ENCODE measurements at regions not wholly inside any gene's neighbourhood (a gene's known extent, or its start where the extent isn't known, plus 50 kb on each side); places are given as distances from the start of the nearest gene placed in this dataset.
"Not testable (repeated sequence)": the region's sequence is repeated elsewhere in the genome, so short reads cannot be mapped to it uniquely, and the experiment has no call there.

- DNase-seq (no peak), ATAC-seq (replicated peaks in 1 of 4) (no peak)
- Mint-ChIP-seq H3K4me3 (no peak overlapping the region), H3K36me3 (no peaks in the 10 kb centered on the region), H3K9me3 (no peaks in the 10 kb centered on the region), H3K27me3 (peaks cover 7 to 12% of the 10 kb centered on the region in 2 donors), H3K27ac (no peak overlapping the region), H3K4me1 (no peaks in the 10 kb centered on the region)
- no peaks in the 10 kb centered on the region for H3K36me3 ChIP-seq (ENCODE audit: control insufficient read depth in 2 of 2, extremely low read depth in 1 of 2, insufficient read depth in 1 of 2, low read length in 1 of 2)
- H3K4me3 ChIP-seq (ENCODE audit: control insufficient read depth in 1 of 2, extremely low read depth in 1 of 2, low read length in 1 of 2) = no peak overlapping the region
- no peak overlapping the region for H3K27ac ChIP-seq (ENCODE audit: low read length)
- H3K9me3 ChIP-seq = no peaks in the 10 kb centered on the region
- ChIA-PET CTCF (no interaction called here), POLR2A (no interaction called here)
- no peaks in the 10 kb centered on the region for H3K4me1 ChIP-seq (ENCODE audit: control insufficient read depth in 1 of 2, extremely low read depth in 1 of 2, insufficient read depth in 2 of 2, low read length in 2 of 2)
- WGBS (ENCODE audit: insufficient coverage) = 92% methylated on average over 4 of the region's 4 CpGs
- H3K27me3 ChIP-seq (replicated peaks in 1 of 2; ENCODE audit: control insufficient read depth in 2 of 2, extremely low read depth in 1 of 2, insufficient read depth in 2 of 2, low read length in 1 of 2) = no peaks in the 10 kb centered on the region
These were observed 82.7 kb upstream of the EFNA5 start for GRCh38 chr5:107753427-107753826.

GRCh38 chr5:107744418-107745330 lies 73.9 kb upstream of the EFNA5 start:
- Mint-ChIP-seq H3K36me3 (no peaks in the 10 kb centered on the region), H3K4me3 (no peak overlapping the region), H3K9me3 (no peaks in the 10 kb centered on the region), H3K4me1 (no peaks in the 10 kb centered on the region), H3K27ac (no peak overlapping the region), H3K27me3 (peaks cover 4% of the 10 kb centered on the region in 2 donors)
- WGBS (ENCODE audit: insufficient coverage) = 80% methylated on average over 2 of the region's 5 CpGs
- no peaks in the 10 kb centered on the region for H3K27me3 ChIP-seq (replicated peaks in 1 of 2; ENCODE audit: control insufficient read depth in 2 of 2, extremely low read depth in 1 of 2, insufficient read depth in 2 of 2, low read length in 1 of 2)
- ChIA-PET POLR2A (no interaction called here), CTCF (no interaction called here)
- no peaks in the 10 kb centered on the region for H3K36me3 ChIP-seq (ENCODE audit: control insufficient read depth in 2 of 2, extremely low read depth in 1 of 2, insufficient read depth in 1 of 2, low read length in 1 of 2)
- ATAC-seq (replicated peaks in 1 of 4) = no peak
- H3K27ac ChIP-seq (ENCODE audit: low read length) = no peak overlapping the region
- H3K9me3 ChIP-seq = no peaks in the 10 kb centered on the region
- DNase-seq = no peak
- H3K4me1 ChIP-seq (ENCODE audit: control insufficient read depth in 1 of 2, extremely low read depth in 1 of 2, insufficient read depth in 2 of 2, low read length in 2 of 2) = no peaks in the 10 kb centered on the region
- H3K4me3 ChIP-seq (ENCODE audit: control insufficient read depth in 1 of 2, extremely low read depth in 1 of 2, low read length in 1 of 2) = no peak overlapping the region

- Histone ChIP-seq H3K27ac (ENCODE audit: low read length) (no peak overlapping the region), H3K4me1 (ENCODE audit: control insufficient read depth in 1 of 2, extremely low read depth in 1 of 2, insufficient read depth in 2 of 2, low read length in 2 of 2) (no peaks in the 10 kb centered on the region), H3K4me3 (ENCODE audit: control insufficient read depth in 1 of 2, extremely low read depth in 1 of 2, low read length in 1 of 2) (no peak overlapping the region), H3K9me3 (no peaks in the 10 kb centered on the region), H3K36me3 (ENCODE audit: control insufficient read depth in 2 of 2, extremely low read depth in 1 of 2, insufficient read depth in 1 of 2, low read length in 1 of 2) (no peaks in the 10 kb centered on the region), H3K27me3 (replicated peaks in 1 of 2; ENCODE audit: control insufficient read depth in 2 of 2, extremely low read depth in 1 of 2, insufficient read depth in 2 of 2, low read length in 1 of 2) (no peaks in the 10 kb centered on the region)
- H3K27ac Mint-ChIP-seq = no peak overlapping the region
- ATAC-seq (replicated peaks in 1 of 4) (no peak), DNase-seq (no peak)
- ChIA-PET CTCF (no interaction called here), POLR2A (no interaction called here)
- H3K4me3 Mint-ChIP-seq = no peak overlapping the region
- H3K27me3 Mint-ChIP-seq = peaks cover 4 to 6% of the 10 kb centered on the region in 2 donors
- no peaks in the 10 kb centered on the region for H3K36me3 Mint-ChIP-seq
- H3K9me3 Mint-ChIP-seq = no peaks in the 10 kb centered on the region
- no CpG with 5 or more reads among the region's 3 CpGs for WGBS (ENCODE audit: insufficient coverage)
- no peaks in the 10 kb centered on the region for H3K4me1 Mint-ChIP-seq
These were observed 72.8 kb upstream of the EFNA5 start for GRCh38 chr5:107743373-107744000.

GRCh38 chr5:107739661-107740060 lies 68.9 kb upstream of the EFNA5 start:
- ATAC-seq (replicated peaks in 1 of 4) (no peak), DNase-seq (no peak)
- no CpG with 5 or more reads among the region's 3 CpGs for WGBS (ENCODE audit: insufficient coverage)
- Mint-ChIP-seq H3K27me3 (peaks cover 2 to 10% of the 10 kb centered on the region in 2 donors), H3K9me3 (no peaks in the 10 kb centered on the region), H3K4me1 (no peaks in the 10 kb centered on the region), H3K36me3 (no peaks in the 10 kb centered on the region), H3K27ac (no peak overlapping the region), H3K4me3 (no peak overlapping the region)
- no peaks in the 10 kb centered on the region for H3K36me3 ChIP-seq (ENCODE audit: control insufficient read depth in 2 of 2, extremely low read depth in 1 of 2, insufficient read depth in 1 of 2, low read length in 1 of 2)
- no peak overlapping the region for H3K27ac ChIP-seq (ENCODE audit: low read length)
- ChIA-PET POLR2A (no interaction called here), CTCF (no interaction called here)
- no peaks in the 10 kb centered on the region for H3K27me3 ChIP-seq (replicated peaks in 1 of 2; ENCODE audit: control insufficient read depth in 2 of 2, extremely low read depth in 1 of 2, insufficient read depth in 2 of 2, low read length in 1 of 2)
- no peaks in the 10 kb centered on the region for H3K9me3 ChIP-seq
- H3K4me1 ChIP-seq (ENCODE audit: control insufficient read depth in 1 of 2, extremely low read depth in 1 of 2, insufficient read depth in 2 of 2, low read length in 2 of 2) = no peaks in the 10 kb centered on the region
- no peak overlapping the region for H3K4me3 ChIP-seq (ENCODE audit: control insufficient read depth in 1 of 2, extremely low read depth in 1 of 2, low read length in 1 of 2)

GRCh38 chr5:107736638-107737037 lies 65.9 kb upstream of the EFNA5 start:
- no peak overlapping the region for H3K27ac ChIP-seq (ENCODE audit: low read length)
- WGBS (ENCODE audit: insufficient coverage) = no CpG with 5 or more reads among the region's 1 CpG
- no peaks in the 10 kb centered on the region for H3K36me3 ChIP-seq (ENCODE audit: control insufficient read depth in 2 of 2, extremely low read depth in 1 of 2, insufficient read depth in 1 of 2, low read length in 1 of 2)
- H3K27me3 ChIP-seq (replicated peaks in 1 of 2; ENCODE audit: control insufficient read depth in 2 of 2, extremely low read depth in 1 of 2, insufficient read depth in 2 of 2, low read length in 1 of 2) = no peaks in the 10 kb centered on the region
- POLR2A ChIA-PET = no interaction called here
- H3K9me3 ChIP-seq = no peaks in the 10 kb centered on the region
- no peak overlapping the region for H3K4me3 ChIP-seq (ENCODE audit: control insufficient read depth in 1 of 2, extremely low read depth in 1 of 2, low read length in 1 of 2)
- Mint-ChIP-seq H3K27ac (no peak overlapping the region), H3K9me3 (no peaks in the 10 kb centered on the region), H3K4me3 (no peak overlapping the region), H3K36me3 (no peaks in the 10 kb centered on the region), H3K27me3 (peaks cover 1 to 7% of the 10 kb centered on the region in 2 donors), H3K4me1 (no peaks in the 10 kb centered on the region)
- DNase-seq (no peak), ATAC-seq (replicated peaks in 1 of 4) (no peak)
- no peaks in the 10 kb centered on the region for H3K4me1 ChIP-seq (ENCODE audit: control insufficient read depth in 1 of 2, extremely low read depth in 1 of 2, insufficient read depth in 2 of 2, low read length in 2 of 2)
- CTCF ChIA-PET = no interaction called here

GRCh38 chr5:107736089-107736488 lies 65.4 kb upstream of the EFNA5 start:
- CTCF ChIA-PET; H3K4me3 ChIP-seq (ENCODE audit: control insufficient read depth in 1 of 2, extremely low read depth in 1 of 2, low read length in 1 of 2); H3K9me3 ChIP-seq; H3K27me3 Mint-ChIP-seq; H3K4me1 ChIP-seq (ENCODE audit: control insufficient read depth in 1 of 2, extremely low read depth in 1 of 2, insufficient read depth in 2 of 2, low read length in 2 of 2); DNase-seq; POLR2A ChIA-PET; H3K4me1 Mint-ChIP-seq; H3K27ac ChIP-seq (ENCODE audit: low read length); H3K36me3 ChIP-seq (ENCODE audit: control insufficient read depth in 2 of 2, extremely low read depth in 1 of 2, insufficient read depth in 1 of 2, low read length in 1 of 2); H3K27me3 ChIP-seq (replicated peaks in 1 of 2; ENCODE audit: control insufficient read depth in 2 of 2, extremely low read depth in 1 of 2, insufficient read depth in 2 of 2, low read length in 1 of 2); H3K9me3 Mint-ChIP-seq; H3K4me3 Mint-ChIP-seq; H3K36me3 Mint-ChIP-seq; ATAC-seq (replicated peaks in 1 of 4); H3K27ac Mint-ChIP-seq: not testable (repeated sequence)
- no CpG with 5 or more reads among the region's 2 CpGs for WGBS (ENCODE audit: insufficient coverage)
